HG02610 (cell line): ENCODE measurements at regions not wholly inside any gene's neighbourhood (a gene's known extent, or its start where the extent isn't known, plus 50 kb on each side); places are given as distances from the start of the nearest gene placed in this dataset.
"Not testable (repeated sequence)": the region's sequence is repeated elsewhere in the genome, so short reads cannot be mapped to it uniquely, and the experiment has no call there.

ENCODE experiments used
- ATAC-seq: cut with Tn5 transposase; IDR thresholded peaks from one replicate; pipeline ENCODE4 v1.9.1; 2021; ENCODE audit warnings: mild to moderate bottlenecking, moderate library complexity; ENCODE audit not compliant: unreplicated experiment

GRCh38 chr12:85424581-85425348 is 144.7 kb downstream of the ALX1 start:
- peak; percentile 77 for ATAC-seq

GRCh38 chr12:85425349-85425612 is 145.3 kb downstream of the ALX1 start:
- ATAC-seq, result no peak

GRCh38 chr12:85425926-85426325 is 145.9 kb downstream of the ALX1 start:
- no peak for ATAC-seq

- ATAC-seq, result not testable (repeated sequence)
Observed at GRCh38 chr12:85433148-85433547, 153.1 kb downstream of the ALX1 start.

- ATAC-seq, result no peak
Observed at GRCh38 chr12:85440271-85440670, 160.3 kb downstream of the ALX1 start.

- no peak for ATAC-seq
Observed at GRCh38 chr12:85441025-85441424, 161.0 kb downstream of the ALX1 start.

- no peak for ATAC-seq
Observed at GRCh38 chr12:85441741-85442140, 161.7 kb downstream of the ALX1 start.

GRCh38 chr12:85445060-85445938 is 165.3 kb downstream of the ALX1 start:
- ATAC-seq, result no peak

- ATAC-seq, result no peak
Observed at GRCh38 chr12:85448031-85448430, 168.0 kb downstream of the ALX1 start.

- ATAC-seq, result no peak
Observed at GRCh38 chr12:85448548-85449139, 168.6 kb downstream of the ALX1 start.

GRCh38 chr12:85457016-85457415 is 177.0 kb downstream of the ALX1 start:
- no peak for ATAC-seq

- ATAC-seq, result no peak
Observed at GRCh38 chr12:85461127-85461526, 181.1 kb downstream of the ALX1 start.

GRCh38 chr12:85462888-85463287 is 182.9 kb downstream of the ALX1 start:
- ATAC-seq, result no peak

- ATAC-seq, result no peak
Observed at GRCh38 chr12:85466890-85467289, 186.9 kb downstream of the ALX1 start.

- ATAC-seq, result peak; percentile 97
Observed at GRCh38 chr12:85468356-85469157, 188.5 kb downstream of the ALX1 start.

GRCh38 chr12:85469158-85470086 is 189.4 kb downstream of the ALX1 start:
- not testable (repeated sequence) for ATAC-seq

GRCh38 chr12:85475277-85475676 is 195.3 kb downstream of the ALX1 start:
- not testable (repeated sequence) for ATAC-seq

GRCh38 chr12:85476756-85477155 is 196.7 kb downstream of the ALX1 start:
- ATAC-seq, result no peak

GRCh38 chr12:85484387-85484786 is 204.4 kb downstream of the ALX1 start:
- no peak for ATAC-seq

- no peak for ATAC-seq
Observed at GRCh38 chr12:85489194-85489593, 209.2 kb downstream of the ALX1 start.
